C4-2B (cell line): ENCODE measurements at regions not wholly inside any gene's neighbourhood (a gene's known extent, or its start where the extent isn't known, plus 50 kb on each side); places are given as distances from the start of the nearest gene placed in this dataset.

Source experiments
- CTCF ChIP-seq: fragments of 450-650 bp; conservative IDR thresholded peaks from 2 replicates; pipeline ENCODE4 v1.5.1; 2017; ENCODE audit warnings: mild to moderate bottlenecking
- ZFX ChIP-seq: fragments of 450-650 bp; IDR thresholded peaks from 2 replicates; pipeline ENCODE4 v1.6.1; 2017

GRCh38 chr2:217273162-217273561 is 413.3 kb upstream of the TNP1 start:
- TF ChIP-seq CTCF (no peak), ZFX (no peak)
